H1 (cell line): ENCODE measurements at regions not wholly inside any gene's neighbourhood (a gene's known extent, or its start where the extent isn't known, plus 50 kb on each side); places are given as distances from the start of the nearest gene placed in this dataset.

Experiments used
- CTCF ChIA-PET: fragments of 300-600 bp; sonication (Branson Sonifier 250); formaldehyde crosslinking; loops from one replicate; lab custom pipeline; 2021; ENCODE audit not compliant: partially characterized antibody; lab: Charles Lee
- POLR2A ChIA-PET: fragments of 300-600 bp; sonication (Branson Sonifier 250); formaldehyde crosslinking; loops from one replicate; lab custom pipeline; 2021; ENCODE audit warnings: inconsistent platforms; ENCODE audit not compliant: partially characterized antibody; lab: Charles Lee
- DNase-seq, 2 experiments: peaks; one replicate each; pipeline versions ENCODE4 v3.0.0 to v3.0.0-alpha.2; 2010 to 2022; ENCODE audit warnings: low spot score in 2 of 2, low read depth in 1 of 2, mixed read lengths in 1 of 2
- FAIRE-seq: peaks from 2 replicates; lab custom pipeline; 2011; peaks lifted over from hg19 to GRCh38; lab: Jason Lieb, UNC
- H2AFZ ChIP-seq: 2 replicates; pipeline ENCODE4 v1.8.1; 2012; ENCODE audit warnings: low read length, inconsistent platforms
- H2AK5ac ChIP-seq: 2 replicates; pipeline ENCODE4 v1.6.1; 2013; ENCODE audit warnings: low read depth, low read length
- H2BK120ac ChIP-seq: replicated peaks from 2 replicates; pipeline ENCODE3; 2013; ENCODE audit warnings: low read depth, low read length, inconsistent platforms
- H2BK12ac ChIP-seq: 2 replicates; pipeline ENCODE4 v1.6.1; 2013; ENCODE audit warnings: low read depth, low read length
- H2BK15ac ChIP-seq: 2 replicates; pipeline ENCODE4 v1.6.1; 2013; ENCODE audit warnings: low read length
- H2BK20ac ChIP-seq: 2 replicates; pipeline ENCODE4 v1.6.1; 2013; ENCODE audit warnings: low read length
- H2BK5ac ChIP-seq: 2 replicates; pipeline ENCODE4 v1.6.1; 2013; ENCODE audit warnings: low read depth, low read length
- H3K14ac ChIP-seq: 2 replicates; pipeline ENCODE4 v1.6.1; 2013; ENCODE audit warnings: inconsistent platforms; ENCODE audit not compliant: insufficient read length
- H3K18ac ChIP-seq: 2 replicates; pipeline ENCODE4 v1.6.1; 2013; ENCODE audit warnings: low read length; ENCODE audit errors: extremely low read depth
- H3K23ac ChIP-seq: 2 replicates; pipeline ENCODE4 v1.6.1; 2013; ENCODE audit warnings: inconsistent platforms; ENCODE audit not compliant: insufficient read length
- H3K23me2 ChIP-seq: 2 replicates; pipeline ENCODE4 v1.6.1; 2013; ENCODE audit warnings: low read depth, low read length
- H3K27ac ChIP-seq: 2 replicates; pipeline ENCODE4 v1.6.1; 2011; ENCODE audit warnings: low read depth, low read length, inconsistent platforms
- H3K27me3 ChIP-seq, 4 experiments: replicated peaks in 1 of 4; 1 replicate in 1 of 4; 2 replicates in 3 of 4; pipeline versions ENCODE4 v1.6.1 to v1.8.1; 2011 to 2013; ENCODE audit warnings: low read length in 3 of 4, mild to moderate bottlenecking in 3 of 4, inconsistent platforms in 2 of 4, mixed read lengths in 2 of 4, moderate library complexity in 1 of 4; ENCODE audit not compliant: control insufficient read depth in 3 of 4, insufficient read depth in 3 of 4; ENCODE audit errors: extremely low read depth in 1 of 4
- H3K36me3 ChIP-seq, 4 experiments: 2 replicates each; pipeline versions ENCODE4 v1.6.1 to v1.8.1; 2011 to 2013; ENCODE audit warnings: mild to moderate bottlenecking in 4 of 4, low read length in 3 of 4, moderate library complexity in 2 of 4, control low read depth in 1 of 4, inconsistent platforms in 1 of 4; ENCODE audit not compliant: insufficient read depth in 4 of 4, control insufficient read depth in 2 of 4
- H3K4ac ChIP-seq: replicated peaks from 2 replicates; pipeline ENCODE3; 2013; ENCODE audit warnings: low read length, low read depth, mixed read lengths, inconsistent platforms; ENCODE audit not compliant: insufficient read length
- H3K4me1 ChIP-seq, 4 experiments: replicated peaks in 1 of 4; 1 replicate in 1 of 4; 2 replicates in 3 of 4; pipeline versions ENCODE4 v1.6.1 to v1.8.1; 2011 to 2013; ENCODE audit warnings: low read length in 3 of 4, inconsistent platforms in 2 of 4, mixed read lengths in 1 of 4; ENCODE audit not compliant: insufficient read depth in 4 of 4, control insufficient read depth in 3 of 4
- H3K4me2 ChIP-seq, 2 experiments: 2 replicates each; pipeline versions ENCODE4 v1.6.1 to v1.8.1; 2011 to 2013; ENCODE audit warnings: low read depth in 2 of 2, low read length in 2 of 2, control low read depth in 1 of 2, inconsistent platforms in 1 of 2, mild to moderate bottlenecking in 1 of 2; ENCODE audit not compliant: insufficient read depth in 1 of 2
- H3K4me3 ChIP-seq, 4 experiments: fragments of 200-600, 300-600 bp in 1 of 4; sonication (generic), shearing (Covaris generic), sonication (Bioruptor Twin) in 1 of 4; 2 replicates each; pipeline versions ENCODE4 v1.5.1 to v1.8.1; 2011 to 2016; ENCODE audit warnings: low read length in 4 of 4, low read depth in 3 of 4, control low read depth in 2 of 4, inconsistent platforms in 2 of 4, mild to moderate bottlenecking in 2 of 4, mixed read lengths in 1 of 4, moderate library complexity in 1 of 4; ENCODE audit not compliant: insufficient read depth in 2 of 4; ENCODE audit errors: extremely low read depth in 1 of 4
- H3K56ac ChIP-seq: replicated peaks from 2 replicates; pipeline ENCODE3; 2013; ENCODE audit warnings: low read depth, mild to moderate bottlenecking, mixed read lengths, low read length, inconsistent platforms; ENCODE audit not compliant: insufficient read length
- H3K79me1 ChIP-seq: 2 replicates; pipeline ENCODE4 v1.6.1; 2013; ENCODE audit warnings: low read depth, low read length, control low read depth
- H3K79me2 ChIP-seq, 2 experiments: 2 replicates each; pipeline versions ENCODE4 v1.6.1 to v1.8.1; 2012 to 2013; ENCODE audit warnings: low read length in 2 of 2, mild to moderate bottlenecking in 2 of 2, inconsistent platforms in 1 of 2; ENCODE audit not compliant: insufficient read depth in 2 of 2, control insufficient read depth in 1 of 2
- H3K9ac ChIP-seq, 4 experiments: replicated peaks in 1 of 4; 1 replicate in 1 of 4; 2 replicates in 3 of 4; pipeline versions ENCODE4 v1.6.1 to v1.8.1; 2011 to 2013; ENCODE audit warnings: low read depth in 3 of 4, low read length in 3 of 4, control low read depth in 2 of 4, mild to moderate bottlenecking in 2 of 4, moderate library complexity in 2 of 4, inconsistent platforms in 1 of 4; ENCODE audit errors: extremely low read depth in 1 of 4
- H3K9me3 ChIP-seq, 2 experiments: 2 replicates each; pipeline versions ENCODE4 v1.6.1 to v1.8.1; 2012 to 2013; ENCODE audit warnings: mild to moderate bottlenecking in 2 of 2, moderate library complexity in 2 of 2, control low read depth in 1 of 2, inconsistent platforms in 1 of 2, low read depth in 1 of 2, low read length in 1 of 2, mixed read lengths in 1 of 2; ENCODE audit not compliant: insufficient read depth in 2 of 2
- H4K20me1 ChIP-seq, 2 experiments: replicated peaks in 1 of 2; 2 replicates each; pipeline versions ENCODE3 to v1.8.1; 2011 to 2013; ENCODE audit warnings: inconsistent platforms in 2 of 2, low read length in 2 of 2, mild to moderate bottlenecking in 1 of 2; ENCODE audit not compliant: insufficient read depth in 2 of 2, control insufficient read depth in 1 of 2
- H4K5ac ChIP-seq: 2 replicates; pipeline ENCODE4 v1.6.1; 2013; ENCODE audit warnings: low read length, low read depth, mixed read lengths, inconsistent platforms; ENCODE audit not compliant: insufficient read length
- H4K8ac ChIP-seq: 2 replicates; pipeline ENCODE4 v1.8.0; 2013; ENCODE audit warnings: mild to moderate bottlenecking, moderate library complexity, low read length, inconsistent platforms; ENCODE audit not compliant: insufficient read depth; ENCODE audit errors: extremely low read depth
- H4K91ac ChIP-seq: replicated peaks from 2 replicates; pipeline ENCODE3; 2013; ENCODE audit warnings: low read length, mixed read lengths, inconsistent platforms; ENCODE audit not compliant: insufficient read length
- ASH2L ChIP-seq: fragments of 200-600, 300-600 bp; sonication (generic); IDR thresholded peaks from one replicate; pipeline ENCODE4 v1.7.1; 2017; ENCODE audit warnings: low read length
- CBX8 ChIP-seq: fragments of 300-800, 300-1000 bp; sonication (generic); IDR thresholded peaks from 2 replicates; pipeline ENCODE4 v1.7.1; 2016; ENCODE audit warnings: low read depth, low read length, borderline replicate concordance
- EP300 ChIP-seq, 2 experiments: IDR thresholded peaks; 1 replicate in 1 of 2; 2 replicates in 1 of 2; pipeline ENCODE4 v1.6.1; 2011 to 2012; ENCODE audit warnings: low read depth in 2 of 2, low read length in 2 of 2, mild to moderate bottlenecking in 2 of 2, borderline replicate concordance in 1 of 2, inconsistent platforms in 1 of 2, moderate library complexity in 1 of 2
- FOSL1 ChIP-seq: IDR thresholded peaks from 2 replicates; pipeline ENCODE4 v1.6.1; 2011; ENCODE audit warnings: mild to moderate bottlenecking, low read depth, low read length, moderate library complexity; ENCODE audit not compliant: insufficient read depth
- KDM1A ChIP-seq: fragments of 200-600, 300-600 bp; sonication (generic); IDR thresholded peaks from 2 replicates; pipeline ENCODE4 v1.7.1; 2016; ENCODE audit warnings: mild to moderate bottlenecking, low read length, borderline replicate concordance
- POLR2AphosphoS5 ChIP-seq: IDR thresholded peaks from 2 replicates; pipeline ENCODE4 v1.6.1; 2011; ENCODE audit warnings: low read depth, low read length
- RBBP5 ChIP-seq: IDR thresholded peaks from 2 replicates; pipeline ENCODE4 v1.7.1; 2012; ENCODE audit warnings: low read depth, mild to moderate bottlenecking, inconsistent platforms, low read length, moderate library complexity, borderline replicate concordance
- RFX5 ChIP-seq: IDR thresholded peaks from 2 replicates; pipeline ENCODE4 v1.6.1; 2011; ENCODE audit warnings: low read depth, low read length, improper control_type of control experiment, borderline replicate concordance
- RNF2 ChIP-seq: fragments of 200-900, 300-1000 bp; sonication (generic); IDR thresholded peaks from 2 replicates; pipeline ENCODE4 v1.7.1; 2016; ENCODE audit warnings: borderline replicate concordance, low read depth, mild to moderate bottlenecking, antibody characterized with exemption, low read length; ENCODE audit not compliant: poor library complexity, severe bottlenecking; ENCODE audit errors: missing control alignments
- SIN3A ChIP-seq, 2 experiments: IDR thresholded peaks in 1 of 2; conservative IDR thresholded peaks in 1 of 2; 2 replicates each; pipeline ENCODE4 v1.6.1; 2011 to 2012; ENCODE audit warnings: low read length in 2 of 2, improper control_type of control experiment in 1 of 2, low read depth in 1 of 2, mild to moderate bottlenecking in 1 of 2
- SIX5 ChIP-seq: IDR thresholded peaks from 2 replicates; pipeline ENCODE4 v1.6.1; 2011; ENCODE audit warnings: mild to moderate bottlenecking, low read depth, low read length
- WGBS, 2 experiments: shearing (Covaris generic) in 1 of 2; methylation state at CpG; one replicate each; pipeline versions ENCODE4 v1.1.6 to v1.1.7; 2013 to 2015; ENCODE audit warnings: low lambda C conversion rate in 2 of 2, mixed read lengths in 2 of 2, inconsistent platforms in 1 of 2, low coverage in 1 of 2, missing lambda C conversion rate in 1 of 2; ENCODE audit not compliant: insufficient replicate concordance in 2 of 2, insufficient coverage in 1 of 2, insufficient read length in 1 of 2; ENCODE audit errors: extremely low coverage in 1 of 2, missing lambda C conversion rate in 1 of 2; 5-methylcytosine and 5-hydroxymethylcytosine counted together
- TF ChIP-seq, protein P1 (sequence below): IDR thresholded peaks from 2 replicates; pipeline ENCODE4 v1.6.1; 2012; ENCODE audit warnings: low read length, inconsistent platforms

DNA sequence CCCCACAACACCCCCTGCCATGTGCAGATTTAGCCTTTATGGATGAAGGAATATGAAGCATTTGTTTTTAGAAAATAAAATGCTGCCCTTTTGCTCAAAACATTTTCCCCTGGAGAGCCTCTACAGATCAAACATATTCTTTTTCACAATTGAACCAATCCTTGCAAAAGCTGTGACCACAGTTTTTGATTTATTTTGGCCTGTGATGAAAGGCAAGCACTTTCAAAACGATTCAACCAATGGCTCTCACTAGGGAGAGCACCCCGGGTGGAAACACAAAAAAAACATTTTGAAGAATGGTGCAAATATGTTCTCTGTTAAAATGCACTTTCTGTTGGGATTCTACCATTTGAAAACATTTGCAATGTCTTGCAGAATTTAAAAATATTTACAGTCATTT lies 476.0 kb upstream of the ONECUT1 start:
- WGBS, 2 experiments: 81% methylated on average over 2 of the region's 2 CpGs; no CpG with 5 or more reads in 1 of the 2 experiments
- no peak overlapping the region for H2BK12ac ChIP-seq
- no peaks in the 10 kb centered on the region for H4K20me1 ChIP-seq
- no peaks in the 10 kb centered on the region for H3K36me3 ChIP-seq
- no peak overlapping the region for H3K4me3 ChIP-seq
- ChIA-PET POLR2A (no interaction called here), CTCF (no interaction called here)
- H3K23ac ChIP-seq: no peak overlapping the region
- no peaks in the 10 kb centered on the region for H3K9me3 ChIP-seq
- H3K4ac ChIP-seq: no peak overlapping the region
- no peak overlapping the region for H2BK20ac ChIP-seq
- FAIRE-seq (no peak), DNase-seq (no peak)
- H3K4me2 ChIP-seq: no peak overlapping the region
- H2BK15ac ChIP-seq: no peak overlapping the region
- no peak overlapping the region for H2BK120ac ChIP-seq
- no peaks in the 10 kb centered on the region for H3K79me2 ChIP-seq
- no peak overlapping the region for H2AK5ac ChIP-seq
- no peak overlapping the region for H4K91ac ChIP-seq
- H3K9ac ChIP-seq: no peak overlapping the region
- H3K4me1 ChIP-seq: no peaks in the 10 kb centered on the region
- H3K27me3 ChIP-seq: no peaks in the 10 kb centered on the region
- no peak overlapping the region for H2AFZ ChIP-seq
- no peak overlapping the region for H2BK5ac ChIP-seq
- H3K79me1 ChIP-seq: no peaks in the 10 kb centered on the region
- H3K14ac ChIP-seq: no peak overlapping the region
- H4K5ac ChIP-seq: no peak overlapping the region
- no peak overlapping the region for H4K8ac ChIP-seq
- no peaks in the 10 kb centered on the region for H3K23me2 ChIP-seq
- no peak overlapping the region for H3K56ac ChIP-seq
- H3K18ac ChIP-seq: no peak overlapping the region
- no peak overlapping the region for H3K27ac ChIP-seq
- TF ChIP-seq EP300 (IDR thresholded peaks at IDR 0.05; ENCODE audit: borderline replicate concordance in 1 of 2, low read depth in 2 of 2, low read length in 2 of 2): no peak
- TF ChIP-seq, protein P1, sequence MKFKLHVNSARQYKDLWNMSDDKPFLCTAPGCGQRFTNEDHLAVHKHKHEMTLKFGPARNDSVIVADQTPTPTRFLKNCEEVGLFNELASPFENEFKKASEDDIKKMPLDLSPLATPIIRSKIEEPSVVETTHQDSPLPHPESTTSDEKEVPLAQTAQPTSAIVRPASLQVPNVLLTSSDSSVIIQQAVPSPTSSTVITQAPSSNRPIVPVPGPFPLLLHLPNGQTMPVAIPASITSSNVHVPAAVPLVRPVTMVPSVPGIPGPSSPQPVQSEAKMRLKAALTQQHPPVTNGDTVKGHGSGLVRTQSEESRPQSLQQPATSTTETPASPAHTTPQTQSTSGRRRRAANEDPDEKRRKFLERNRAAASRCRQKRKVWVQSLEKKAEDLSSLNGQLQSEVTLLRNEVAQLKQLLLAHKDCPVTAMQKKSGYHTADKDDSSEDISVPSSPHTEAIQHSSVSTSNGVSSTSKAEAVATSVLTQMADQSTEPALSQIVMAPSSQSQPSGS: no peak
- no peak for TF ChIP-seq ASH2L
- no peak for TF ChIP-seq SIN3A (conservative IDR thresholded peaks at IDR 0.05 in 1 of 2, IDR thresholded peaks at IDR 0.05 in 1 of 2; ENCODE audit: low read depth in 1 of 2, low read length in 2 of 2)
- TF ChIP-seq FOSL1: no peak
- TF ChIP-seq RBBP5: no peak
- TF ChIP-seq RFX5: no peak
- TF ChIP-seq RNF2: no peak
- no peak for TF ChIP-seq KDM1A
- no peak for TF ChIP-seq CBX8
- no peak for TF ChIP-seq POLR2AphosphoS5
- TF ChIP-seq SIX5: no peak
